ENCODE measurements at regions not wholly inside any gene's neighbourhood (a gene's known extent, or its start where the extent isn't known, plus 50 kb on each side); places are given as distances from the start of the nearest gene placed in this dataset.
"Not testable (repeated sequence)": the region's sequence is repeated elsewhere in the genome, so short reads cannot be mapped to it uniquely, and the experiment has no call there.

DNA sequence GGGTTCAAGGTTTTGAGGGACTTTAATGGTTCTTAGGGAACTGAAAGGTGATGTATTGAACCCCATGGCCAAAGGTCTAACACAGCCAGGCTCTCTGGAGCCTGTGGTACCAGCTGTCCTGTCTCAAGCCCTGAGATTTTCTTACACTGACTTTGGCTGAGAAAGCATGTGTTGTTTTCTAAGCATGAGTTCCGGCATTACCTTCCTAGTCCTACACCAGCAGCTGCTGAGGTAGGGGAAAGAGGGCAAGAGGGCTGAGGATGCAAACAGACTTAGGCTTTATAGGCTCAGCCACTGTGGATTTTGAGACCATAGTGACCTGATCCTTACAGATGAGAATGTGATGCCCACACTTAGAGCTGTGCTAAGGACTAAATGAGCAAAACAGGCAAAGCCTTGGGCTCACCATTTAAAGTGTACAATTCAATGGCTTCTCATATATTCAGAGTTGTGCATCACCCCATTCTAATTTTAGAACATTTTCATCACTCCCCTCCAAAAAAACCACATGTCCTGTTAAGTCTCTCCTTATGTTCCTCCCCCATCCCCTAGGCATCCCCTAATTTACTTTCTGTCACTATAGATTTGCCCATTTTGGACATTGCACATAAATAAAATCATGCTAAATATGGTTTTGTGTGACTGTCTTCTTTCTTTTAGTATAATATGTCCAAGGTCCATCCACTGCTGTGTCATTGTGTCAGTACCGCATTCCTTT lies 99.7 kb upstream of the OTOS start:
- no peak for DNase-seq

- DNase-seq, result no peak
Observed at GRCh38 chr2:240240781-240241180, 100.3 kb upstream of the OTOS start.

DNA sequence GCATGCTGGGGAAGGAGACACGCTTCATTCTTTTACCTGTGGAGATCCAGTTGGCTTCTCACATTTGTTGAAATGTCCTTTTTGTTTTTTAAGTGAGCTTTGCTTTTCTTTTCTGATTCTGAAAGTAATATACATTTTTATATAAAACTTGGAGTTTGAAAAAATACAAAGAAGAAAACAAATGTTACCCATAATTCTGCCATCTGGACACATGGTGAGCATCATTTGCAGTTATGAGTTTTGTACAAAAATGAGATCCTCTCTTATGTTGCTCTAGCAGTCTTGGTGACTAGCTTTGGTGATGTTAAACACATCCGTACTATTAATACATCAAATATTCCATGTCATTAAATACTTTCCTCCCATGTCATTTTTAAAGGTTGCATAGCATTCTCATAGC lies 101.1 kb upstream of the OTOS start:
- no peak for DNase-seq

DNA sequence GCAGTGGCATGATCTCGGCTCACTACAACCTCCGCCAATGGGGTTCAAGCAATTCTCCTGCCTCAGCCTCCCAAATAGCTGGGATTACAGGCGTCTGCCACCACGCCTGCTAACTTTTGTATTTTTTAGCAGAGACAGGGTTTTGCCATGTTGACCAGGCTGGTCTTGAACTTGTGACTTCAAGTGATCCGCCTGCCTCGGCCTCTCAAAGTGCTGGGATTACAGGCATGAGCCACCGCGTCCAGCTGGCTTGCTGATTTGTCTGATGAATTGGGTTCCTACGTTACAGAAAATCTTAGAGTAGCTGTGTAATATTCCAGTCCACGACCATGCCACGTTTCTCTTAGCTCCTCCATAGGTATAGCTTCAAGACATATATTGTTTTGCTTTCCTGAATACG lies 102.6 kb upstream of the OTOS start:
- DNase-seq, result not testable (repeated sequence)

GRCh38 chr2:240244543-240244942 lies 104.1 kb upstream of the OTOS start:
- DNase-seq, result no peak

- DNase-seq, result no peak
Observed at GRCh38 chr2:240245184-240245583, 104.7 kb upstream of the OTOS start.

DNA sequence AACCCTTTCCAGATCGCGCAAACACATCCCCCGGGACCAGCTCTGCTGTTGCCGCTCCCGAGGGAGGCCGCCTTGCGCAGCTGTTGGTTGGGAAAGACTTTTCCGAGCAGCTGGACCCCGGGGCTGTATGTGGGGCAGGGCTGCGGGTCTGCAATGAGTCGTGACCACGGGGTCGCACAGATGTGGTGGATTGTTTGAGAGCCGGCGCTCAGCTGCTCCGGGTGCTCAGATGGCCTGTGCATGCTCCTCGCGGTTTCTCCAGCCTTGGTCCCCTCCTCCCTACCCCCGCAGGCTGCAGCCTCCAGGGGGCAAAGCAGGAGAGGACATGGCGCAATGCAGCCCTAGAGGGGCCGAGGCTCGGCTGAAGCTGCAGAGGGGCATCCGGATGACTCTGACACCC lies 105.2 kb upstream of the OTOS start:
- DNase-seq, result no peak

DNA sequence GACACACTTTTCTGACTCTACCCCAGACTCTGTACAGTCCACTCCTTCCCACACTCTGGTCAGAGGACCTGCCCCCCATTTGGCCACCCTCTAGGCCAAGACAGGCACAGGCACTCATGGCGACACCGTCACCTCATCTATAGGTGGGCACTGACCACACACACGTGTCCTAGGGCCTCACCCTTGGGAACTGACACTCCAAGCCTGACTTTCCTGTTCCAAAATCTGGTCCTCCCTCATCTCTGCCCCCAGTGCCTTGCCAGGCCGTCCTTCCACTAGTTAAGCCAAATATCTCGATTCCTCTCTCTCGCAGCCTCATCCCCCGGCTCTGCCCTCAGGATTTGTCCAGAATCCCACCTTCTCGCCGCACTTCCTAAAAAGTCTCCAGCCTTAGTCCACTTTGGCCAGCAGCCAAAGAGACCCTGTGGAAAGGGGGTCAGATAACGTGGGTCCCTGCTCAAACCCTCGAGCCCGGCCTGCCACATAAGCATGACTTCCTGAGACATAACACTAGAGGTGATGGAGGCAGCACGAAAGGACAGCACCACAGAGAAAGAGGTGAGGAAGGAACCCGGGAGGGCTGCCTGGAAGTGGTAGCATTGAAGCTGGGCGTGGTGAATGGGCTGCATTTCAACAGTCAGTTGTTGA lies 105.8 kb upstream of the OTOS start:
- DNase-seq, result no peak

DNA sequence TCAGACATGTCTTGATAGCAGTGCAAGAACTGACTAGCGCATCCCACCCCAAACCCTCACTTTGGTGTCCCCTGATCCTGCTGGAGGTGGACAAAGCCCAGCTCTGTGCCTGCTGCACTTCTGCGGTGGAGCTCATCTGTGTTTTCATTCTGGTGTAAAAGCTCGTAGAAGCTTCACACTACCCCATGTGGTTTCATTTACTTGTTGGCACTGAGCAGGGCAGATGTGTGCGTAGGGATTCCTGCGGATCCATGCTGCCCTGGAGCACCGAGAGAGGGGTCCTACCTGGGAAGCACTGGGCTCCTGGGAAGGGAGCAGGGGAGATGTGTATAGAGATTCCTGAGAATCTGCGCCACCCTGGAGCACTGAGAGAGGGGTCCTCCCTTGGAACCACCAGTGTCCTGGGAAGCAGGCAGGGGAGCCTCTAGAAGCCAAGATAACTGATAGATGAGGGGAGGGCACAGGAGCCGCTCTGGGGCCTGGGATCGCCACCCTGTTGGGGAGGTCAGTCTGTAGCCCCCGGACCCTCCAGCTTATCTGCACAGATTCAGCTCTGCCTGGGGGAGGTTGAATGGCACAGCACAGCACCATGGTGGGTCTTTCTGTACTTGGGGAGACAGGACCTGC lies 106.9 kb upstream of the OTOS start:
- DNase-seq, result no peak

GRCh38 chr2:240247868-240248720 lies 107.6 kb upstream of the OTOS start:
- DNase-seq, result peak in 1 of 2 donors; percentile 18

DNA sequence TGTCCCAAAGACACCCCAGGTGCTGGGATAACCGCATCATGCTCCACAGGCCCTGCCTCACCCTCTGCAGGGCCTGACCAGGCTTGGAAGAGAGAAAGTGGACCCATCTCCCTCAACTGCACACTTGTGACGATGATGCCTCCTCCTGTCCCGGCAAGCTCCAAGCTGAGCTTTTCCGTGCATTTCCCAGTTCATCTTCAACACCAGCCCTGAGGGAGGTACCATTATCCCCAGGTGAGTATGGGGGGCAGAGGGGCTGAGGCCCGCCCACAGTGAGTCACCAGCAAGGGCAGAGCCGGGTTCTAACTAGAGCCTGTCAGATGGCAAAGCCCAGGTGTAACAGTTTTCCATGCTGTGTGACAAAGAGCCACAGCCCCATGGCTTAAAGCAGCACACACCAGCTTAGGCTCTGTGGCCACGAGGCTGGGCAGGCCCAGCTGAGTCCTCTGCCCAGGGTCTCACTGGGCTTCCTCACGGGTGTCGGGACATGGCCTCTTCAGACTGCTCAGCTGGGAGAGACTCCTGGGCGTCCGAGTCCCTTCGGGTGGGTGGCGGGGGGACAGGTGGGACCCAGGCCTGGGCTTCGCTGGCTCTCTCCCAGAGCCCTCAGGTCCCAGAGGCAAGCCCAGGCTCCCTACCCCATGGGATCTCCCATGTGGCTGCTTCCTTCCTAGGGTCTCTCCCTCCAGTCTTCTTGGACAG lies 108.4 kb upstream of the OTOS start:
- DNase-seq, result no peak

DNA sequence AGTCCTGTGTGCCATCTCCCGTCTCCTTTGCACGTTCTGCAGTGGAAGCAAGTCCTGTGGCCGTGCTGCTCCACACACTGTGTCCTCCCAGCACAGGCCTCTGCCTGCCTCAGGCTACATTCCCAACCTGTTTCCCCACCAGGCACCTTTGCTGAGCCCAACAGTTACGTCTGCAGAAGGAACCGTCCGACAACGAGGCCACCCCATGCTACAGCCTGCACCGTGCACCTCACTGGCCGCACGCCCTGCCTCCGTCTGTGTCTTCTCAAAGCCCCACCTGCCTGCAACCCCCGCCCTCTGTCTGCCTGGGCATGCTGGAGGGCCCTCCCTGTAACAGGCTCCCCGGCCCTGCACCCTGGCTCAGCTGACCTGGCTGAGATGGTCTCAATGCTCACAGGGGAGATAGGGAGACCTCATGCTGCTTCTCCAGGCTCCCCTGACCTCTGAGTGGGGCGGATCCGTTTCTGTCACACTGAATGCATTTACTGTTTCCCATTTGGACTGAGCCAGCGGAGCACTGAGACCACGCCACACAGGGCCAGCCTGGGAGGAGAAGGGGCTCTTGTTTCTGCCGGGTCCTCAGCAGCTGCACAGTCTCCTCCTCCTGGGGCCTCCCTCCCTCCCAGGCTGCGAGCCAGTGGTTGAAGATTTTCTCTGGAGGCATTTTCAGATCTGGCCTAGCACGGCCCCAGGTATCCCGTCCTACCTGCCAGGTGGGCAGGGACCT lies 109.1 kb upstream of the OTOS start:
- no peak for DNase-seq

- DNase-seq, result no peak
Observed at GRCh38 chr2:240250150-240250984, 109.9 kb upstream of the OTOS start.

DNA sequence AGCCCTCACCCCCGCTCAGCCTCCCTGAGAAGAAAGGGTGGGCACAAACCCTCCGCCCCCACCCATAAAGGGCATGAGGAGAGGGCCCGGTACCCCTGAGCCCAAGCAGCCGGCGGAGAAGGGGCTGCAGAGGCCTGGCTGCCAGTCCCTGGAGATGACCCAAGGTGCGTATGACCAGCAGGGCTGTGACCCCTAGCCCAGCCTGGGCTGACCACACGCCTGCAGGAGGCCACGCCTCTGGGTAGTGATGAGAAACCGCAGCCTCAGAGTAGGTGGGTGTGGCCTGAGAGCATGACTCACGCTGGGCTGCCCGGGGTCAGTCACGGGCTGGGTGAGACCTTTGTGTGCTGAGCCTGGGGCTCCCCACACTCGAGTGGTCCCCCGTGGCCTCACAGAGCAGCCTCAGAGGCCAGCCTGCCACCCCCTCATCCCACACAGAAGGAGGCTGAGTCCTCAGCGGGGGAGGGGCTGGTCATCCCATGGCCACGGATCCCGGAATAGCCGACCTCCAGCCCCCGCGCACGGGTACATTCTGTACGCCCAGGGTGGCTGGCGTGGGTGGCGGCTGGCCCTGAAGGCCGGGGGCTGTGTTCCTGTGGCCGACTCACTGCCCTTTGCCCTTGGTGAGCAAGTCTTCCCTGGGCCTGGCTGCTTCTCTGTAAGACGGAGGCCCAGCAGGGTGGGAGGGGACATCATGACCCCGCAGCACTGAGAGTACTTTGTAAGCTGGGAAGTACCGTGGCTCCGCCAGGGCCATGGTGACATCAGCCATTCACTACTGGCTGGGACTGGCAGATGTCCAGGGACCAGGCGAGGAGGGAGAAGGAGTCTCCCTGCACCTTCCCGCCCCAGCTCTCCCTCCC lies 110.8 kb upstream of the OTOS start:
- DNase-seq, result peak; percentile 62 to 65

DNA sequence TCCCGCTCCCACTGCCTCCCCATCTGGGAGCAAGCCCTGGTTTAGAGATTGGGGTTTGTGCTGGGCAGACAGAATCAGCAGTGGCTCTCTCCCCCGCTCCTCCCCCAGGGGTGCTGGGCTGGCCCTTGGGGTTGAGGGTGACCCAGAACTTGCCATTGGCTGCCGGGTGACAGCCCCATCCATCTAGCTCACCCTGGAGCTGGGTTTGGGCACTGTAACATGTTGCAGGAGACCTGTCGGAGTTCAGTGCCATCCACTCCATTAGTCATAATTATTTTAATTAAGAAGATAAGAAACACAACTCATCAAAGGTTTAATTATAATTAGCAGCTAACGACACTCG lies 111.4 kb upstream of the OTOS start:
- no peak for DNase-seq

DNA sequence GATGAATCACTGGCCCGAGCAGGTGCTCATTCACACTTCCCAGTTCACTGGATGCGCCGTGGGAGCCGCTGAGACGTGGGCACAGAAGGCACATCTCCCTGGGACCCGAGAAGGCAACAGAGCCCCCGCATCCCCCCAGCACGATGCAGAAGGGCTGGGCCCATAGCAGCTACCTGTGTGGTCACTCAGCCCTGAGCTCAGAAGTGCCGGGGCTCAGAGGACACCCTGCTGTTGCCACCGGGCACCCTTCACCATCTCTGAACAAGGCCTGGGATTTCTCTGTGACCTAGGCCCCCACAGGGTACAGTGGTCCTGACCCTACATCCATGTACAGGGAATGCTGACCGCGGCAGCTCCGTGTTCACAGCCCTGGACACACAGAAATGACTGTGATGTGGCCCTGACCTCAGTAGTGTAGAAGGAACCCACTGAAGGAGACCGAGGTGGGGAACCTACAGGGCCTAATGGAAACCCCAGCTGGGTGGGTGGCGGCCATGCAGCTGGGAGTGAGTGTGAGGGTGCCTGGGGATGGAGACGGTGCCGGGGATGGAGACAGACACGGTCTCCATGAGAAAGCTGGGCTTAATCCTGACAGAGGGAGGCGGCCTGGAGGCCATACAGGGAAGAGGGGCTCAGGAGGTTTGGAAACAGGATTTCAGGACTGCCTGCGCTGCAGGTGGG lies 111.9 kb upstream of the OTOS start:
- no peak for DNase-seq

GRCh38 chr2:240252872-240253511 lies 112.5 kb upstream of the OTOS start:
- DNase-seq, result no peak

GRCh38 chr2:240253583-240254145 lies 113.2 kb upstream of the OTOS start:
- DNase-seq, result no peak

Data from right lung (tissue), 2 donors.